ENCODE measurements at regions not wholly inside any gene's neighbourhood (a gene's known extent, or its start where the extent isn't known, plus 50 kb on each side); places are given as distances from the start of the nearest gene placed in this dataset.

- no peak for TF ChIP-seq CTCF (IDR thresholded peaks at IDR 0.05; ENCODE audit: insufficient read depth, low read depth, low read length)
- TF ChIP-seq EZH2 (IDR thresholded peaks at IDR 0.05; ENCODE audit: insufficient read depth, low read length): no peak
These were observed 98.6 kb downstream of the ARF6 start for GRCh38 chr14:49991491-49991890.

Data from astrocyte (in vitro differentiated cells and primary cell).